Astrocyte of the spinal cord (primary cell): ENCODE measurements at regions not wholly inside any gene's neighbourhood (a gene's known extent, or its start where the extent isn't known, plus 50 kb on each side); places are given as distances from the start of the nearest gene placed in this dataset.

Experiments
- DNase-seq: peaks from one replicate; pipeline ENCODE4 v3.0.0; 2011; ENCODE audit warnings: low read depth, low spot score
- H3K4me3 ChIP-seq: 2 replicates; pipeline ENCODE4 v1.5.1; 2011; ENCODE audit warnings: low read depth, mild to moderate bottlenecking, low read length, moderate library complexity
- CTCF ChIP-seq: IDR thresholded peaks from 2 replicates; pipeline ENCODE4 v1.5.1; 2012; ENCODE audit warnings: low read depth, mild to moderate bottlenecking, low read length, inconsistent platforms
- in situ Hi-C: cut with HindIII; loops from 2 replicates; pipeline ENCODE4 v1.10.0; 2017; ENCODE audit warnings: low sequenced_read_pairs

DNA sequence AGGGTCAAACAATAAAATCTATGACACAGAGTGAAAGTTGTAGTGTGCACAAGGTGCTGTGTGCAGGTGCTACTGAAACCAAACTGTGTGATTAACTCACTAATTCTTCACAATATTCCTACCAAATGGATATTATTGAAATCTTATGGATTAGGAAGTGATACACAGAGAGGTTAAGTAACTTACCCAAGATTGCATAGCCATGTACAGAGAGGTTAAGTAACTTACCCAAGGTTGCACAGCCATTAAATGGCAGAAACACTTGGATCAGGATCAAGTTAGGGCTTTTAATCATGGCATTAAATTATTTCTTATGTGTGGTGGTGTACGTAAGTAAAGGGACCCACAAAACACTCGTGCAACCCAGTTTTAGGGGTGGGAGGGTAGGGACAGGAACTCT lies 771.4 kb downstream of the AACS start:
- no peak for TF ChIP-seq CTCF

GRCh38 chr12:125841332-125841731 lies 776.1 kb downstream of the AACS start:
- no peak for TF ChIP-seq CTCF
- no peak overlapping the region for H3K4me3 ChIP-seq
- in situ Hi-C loops, result no loop called here
- no peak for DNase-seq

More for the DNA sequence above, 771.4 kb downstream of the AACS start:
- H3K4me3 ChIP-seq, result no peak overlapping the region
- in situ Hi-C loops, result no loop called here
- DNase-seq, result no peak

DNA sequence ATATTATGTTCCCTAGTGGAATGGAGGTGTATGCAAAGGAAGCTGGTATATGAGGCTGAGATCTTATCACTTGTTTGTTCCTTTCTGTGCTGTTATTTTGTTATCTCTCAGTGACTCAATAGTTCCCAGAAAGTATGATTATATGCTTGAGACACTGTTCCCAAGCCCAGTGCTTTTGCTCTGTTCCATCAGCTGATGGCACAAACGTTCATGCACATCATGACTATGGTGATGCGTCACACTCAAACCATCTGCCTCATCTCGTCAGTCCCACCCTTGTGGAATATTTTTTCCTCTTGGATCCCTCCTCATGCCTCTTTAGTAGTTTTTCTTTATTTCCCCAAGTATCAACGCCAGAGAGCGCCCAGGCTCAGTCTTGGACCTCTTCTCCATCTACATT lies 786.9 kb downstream of the AACS start:
- no peak for TF ChIP-seq CTCF

GRCh38 chr12:125852679-125853078 lies 787.4 kb downstream of the AACS start:
- DNase-seq, result no peak
- in situ Hi-C loops, result no loop called here

More for the DNA sequence above, 786.9 kb downstream of the AACS start:
- H3K4me3 ChIP-seq, result no peak overlapping the region
- DNase-seq, result no peak
- in situ Hi-C loops, result no loop called here

GRCh38 chr12:125853670-125854069 lies 788.4 kb downstream of the AACS start:
- no peak for TF ChIP-seq CTCF
- DNase-seq, result no peak
- in situ Hi-C loops, result no loop called here
- H3K4me3 ChIP-seq, result no peak overlapping the region

More at GRCh38 chr12:125852679-125853078, 787.4 kb downstream of the AACS start:
- no peak for TF ChIP-seq CTCF
- no peak overlapping the region for H3K4me3 ChIP-seq

- H3K4me3 ChIP-seq, result no peak overlapping the region
- TF ChIP-seq CTCF, result no peak
- in situ Hi-C loops, result no loop called here
- no peak for DNase-seq
Observed at GRCh38 chr12:125856366-125856765, 791.1 kb downstream of the AACS start.

GRCh38 chr12:125856896-125857295 lies 791.7 kb downstream of the AACS start:
- in situ Hi-C loops, result no loop called here
- TF ChIP-seq CTCF, result no peak
- no peak for DNase-seq
- H3K4me3 ChIP-seq, result no peak overlapping the region
